C4-2B (cell line): ENCODE measurements at regions not wholly inside any gene's neighbourhood (a gene's known extent, or its start where the extent isn't known, plus 50 kb on each side); places are given as distances from the start of the nearest gene placed in this dataset.

ENCODE experiments used
- CTCF ChIP-seq: fragments of 450-650 bp; conservative IDR thresholded peaks from 2 replicates; pipeline ENCODE4 v1.5.1; 2017; ENCODE audit warnings: mild to moderate bottlenecking
- ZFX ChIP-seq: fragments of 450-650 bp; IDR thresholded peaks from 2 replicates; pipeline ENCODE4 v1.6.1; 2017

DNA sequence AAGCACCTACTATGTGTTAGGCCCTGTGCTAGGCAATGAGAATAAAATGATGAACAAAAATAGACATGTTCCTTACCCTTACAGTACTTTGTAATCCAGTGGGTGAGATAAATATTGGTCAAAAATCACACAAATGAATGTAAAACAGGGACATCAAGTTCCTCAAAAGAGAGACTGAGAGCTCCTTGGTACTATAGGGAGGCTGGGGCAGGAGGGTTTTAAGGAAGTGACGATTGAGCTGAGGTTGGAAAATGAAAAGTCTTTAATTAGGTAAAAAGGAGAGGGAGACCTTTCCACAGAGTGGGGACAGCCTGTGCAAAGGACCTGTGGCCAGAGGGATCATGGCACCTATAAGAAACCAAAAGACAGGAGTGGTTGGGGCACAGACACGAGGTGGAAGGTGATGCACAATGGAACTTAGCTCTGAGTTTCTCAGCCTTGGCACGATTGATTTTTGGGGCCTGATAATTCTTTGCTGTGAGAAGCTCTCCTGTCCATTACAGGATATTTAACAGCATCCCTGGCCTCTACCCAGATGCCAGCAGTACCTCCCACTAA lies 140.3 kb downstream of the CEP57L1 start:
- TF ChIP-seq CTCF (no peak), ZFX (no peak)
